AG04450 (cell line): ENCODE measurements at regions not wholly inside any gene's neighbourhood (a gene's known extent, or its start where the extent isn't known, plus 50 kb on each side); places are given as distances from the start of the nearest gene placed in this dataset.

ENCODE experiments used
- CTCF ChIA-PET: fragments of 300-600, 350-600 bp; formaldehyde crosslinking; extraction: SDS; loops from one replicate; lab custom pipeline; 2022; ENCODE audit warnings: antibody characterized with exemption, inconsistent platforms; lab: Charles Lee
- POLR2A ChIA-PET: fragments of 350-600 bp; formaldehyde crosslinking; extraction: SDS; loops from one replicate; lab custom pipeline; 2021; ENCODE audit warnings: antibody characterized with exemption, inconsistent platforms; lab: Yijun Ruan, JAX
- DNase-seq: peaks from one replicate; pipeline ENCODE4 v3.0.0-alpha.2; 2011; ENCODE audit warnings: low read depth, low spot score
- H3K27ac ChIP-seq: one replicate; pipeline ENCODE4 v1.5.1; 2012; ENCODE audit warnings: low read depth, low read length, control low read depth
- H3K27me3 ChIP-seq: one replicate; pipeline ENCODE4 v1.6.0; 2012; ENCODE audit warnings: low read length; ENCODE audit not compliant: control insufficient read depth, insufficient read depth
- H3K4me3 ChIP-seq: 2 replicates; pipeline ENCODE4 v1.5.1; 2011; ENCODE audit warnings: mild to moderate bottlenecking, low read depth, low read length, control low read depth
- H3K9me3 ChIP-seq: 2 replicates; pipeline ENCODE4 v1.5.1; 2012; ENCODE audit warnings: low read length; ENCODE audit not compliant: control insufficient read depth, insufficient read depth
- TF ChIP-seq, protein P1 (sequence below): IDR thresholded peaks from 2 replicates; pipeline ENCODE4 v1.5.1; 2011; ENCODE audit warnings: low read depth, low read length, control low read depth, inconsistent platforms

DNA sequence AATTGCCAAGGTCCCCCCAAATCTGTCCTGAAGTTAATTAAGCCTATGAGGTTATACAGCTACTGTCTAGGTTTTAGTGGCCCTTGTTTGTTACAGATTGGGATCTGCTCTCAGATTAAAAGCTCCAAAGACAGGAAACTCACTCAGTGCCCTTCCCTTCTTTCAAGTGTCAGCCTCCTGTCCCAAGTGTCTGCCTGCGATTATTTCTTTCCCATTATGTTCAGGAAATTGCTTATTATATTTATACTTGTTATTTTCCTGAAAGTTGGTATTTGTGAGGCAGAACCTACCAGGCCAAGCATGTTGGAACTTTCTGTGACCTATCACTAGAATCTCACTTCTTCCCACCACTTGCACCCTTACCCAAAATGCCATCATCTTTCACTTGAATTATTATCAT, 173.2 kb downstream of the AREG start:
- no peak for DNase-seq
- no peak overlapping the region for H3K27ac ChIP-seq
- H3K9me3 ChIP-seq: peaks cover 5% of the 10 kb centered on the region; the same call in 1 of the 2 replicates
- no peak overlapping the region for H3K4me3 ChIP-seq
- ChIA-PET CTCF (no interaction called here), POLR2A (no interaction called here)
- TF ChIP-seq, protein P1, sequence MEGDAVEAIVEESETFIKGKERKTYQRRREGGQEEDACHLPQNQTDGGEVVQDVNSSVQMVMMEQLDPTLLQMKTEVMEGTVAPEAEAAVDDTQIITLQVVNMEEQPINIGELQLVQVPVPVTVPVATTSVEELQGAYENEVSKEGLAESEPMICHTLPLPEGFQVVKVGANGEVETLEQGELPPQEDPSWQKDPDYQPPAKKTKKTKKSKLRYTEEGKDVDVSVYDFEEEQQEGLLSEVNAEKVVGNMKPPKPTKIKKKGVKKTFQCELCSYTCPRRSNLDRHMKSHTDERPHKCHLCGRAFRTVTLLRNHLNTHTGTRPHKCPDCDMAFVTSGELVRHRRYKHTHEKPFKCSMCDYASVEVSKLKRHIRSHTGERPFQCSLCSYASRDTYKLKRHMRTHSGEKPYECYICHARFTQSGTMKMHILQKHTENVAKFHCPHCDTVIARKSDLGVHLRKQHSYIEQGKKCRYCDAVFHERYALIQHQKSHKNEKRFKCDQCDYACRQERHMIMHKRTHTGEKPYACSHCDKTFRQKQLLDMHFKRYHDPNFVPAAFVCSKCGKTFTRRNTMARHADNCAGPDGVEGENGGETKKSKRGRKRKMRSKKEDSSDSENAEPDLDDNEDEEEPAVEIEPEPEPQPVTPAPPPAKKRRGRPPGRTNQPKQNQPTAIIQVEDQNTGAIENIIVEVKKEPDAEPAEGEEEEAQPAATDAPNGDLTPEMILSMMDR: no peak
- no peaks in the 10 kb centered on the region for H3K27me3 ChIP-seq

DNA sequence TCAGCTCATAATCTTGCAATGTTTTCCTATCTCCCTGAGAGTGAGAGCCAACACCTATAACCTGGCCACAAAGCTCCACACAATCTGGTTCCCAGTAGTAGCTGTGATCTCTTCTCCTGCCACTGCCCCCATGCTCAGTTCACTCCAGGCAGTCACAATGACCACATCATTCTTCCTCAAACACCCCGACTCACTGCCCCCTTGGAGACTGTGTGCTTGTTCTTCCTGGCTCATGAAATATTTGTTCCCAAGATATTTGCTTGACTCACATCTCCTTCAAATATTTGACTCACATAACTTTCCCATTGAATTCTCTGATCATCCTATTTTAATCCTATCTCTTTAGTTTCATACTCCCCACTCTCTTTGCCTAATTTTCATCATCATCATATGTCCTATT, 173.7 kb downstream of the AREG start:
- no peak overlapping the region for H3K27ac ChIP-seq
- no peaks in the 10 kb centered on the region for H3K27me3 ChIP-seq
- CTCF ChIA-PET: no interaction called here
- TF ChIP-seq, protein P1: no peak
- no peak overlapping the region for H3K4me3 ChIP-seq
- peaks cover 5% of the 10 kb centered on the region; the same call in 1 of the 2 replicates for H3K9me3 ChIP-seq
- POLR2A ChIA-PET: no interaction called here
- DNase-seq: no peak

DNA sequence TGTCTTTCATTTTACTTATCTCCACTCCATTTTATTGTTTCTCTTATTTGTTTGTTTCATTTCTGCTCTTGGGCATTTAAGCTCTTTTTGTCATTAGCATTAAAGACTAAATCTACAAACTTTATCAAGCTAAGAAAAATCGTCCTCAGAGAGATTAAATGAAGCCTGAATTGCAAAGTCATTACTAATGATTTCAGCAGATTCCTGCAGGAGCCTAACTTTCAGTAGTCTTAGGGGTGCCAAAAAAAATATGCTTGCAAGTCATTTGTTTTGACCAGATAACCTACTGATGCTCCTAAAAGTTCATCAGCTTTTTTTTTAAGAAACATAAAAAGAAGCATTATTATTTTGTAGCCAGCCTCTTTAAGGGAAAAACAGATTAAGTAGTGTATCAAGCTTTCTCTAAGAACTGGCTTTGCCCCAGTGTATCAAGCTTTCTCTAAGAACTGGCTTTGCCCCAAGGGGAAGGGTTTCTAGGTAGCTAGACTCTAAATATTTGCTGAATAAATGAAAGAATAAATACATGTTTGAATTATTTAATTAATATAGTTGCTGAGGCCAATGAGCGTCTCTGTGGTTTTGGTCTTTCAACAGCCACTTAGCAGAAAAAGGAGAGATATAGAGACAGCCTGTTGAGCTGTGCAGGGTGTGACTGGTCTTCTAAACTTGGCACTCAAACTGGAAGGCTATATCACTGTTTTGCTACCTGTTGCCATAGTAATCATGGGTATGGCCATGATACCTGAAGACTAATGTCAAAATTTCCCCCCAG, 174.2 kb downstream of the BTC start:
- Histone ChIP-seq H3K27ac (no peak overlapping the region), H3K27me3 (no peaks in the 10 kb centered on the region), H3K9me3 (peaks cover 5% of the 10 kb centered on the region; the same call in 1 of the 2 replicates), H3K4me3 (no peak overlapping the region)
- ChIA-PET CTCF (no interaction called here), POLR2A (no interaction called here)
- DNase-seq: no peak
- TF ChIP-seq, protein P1: no peak

DNA sequence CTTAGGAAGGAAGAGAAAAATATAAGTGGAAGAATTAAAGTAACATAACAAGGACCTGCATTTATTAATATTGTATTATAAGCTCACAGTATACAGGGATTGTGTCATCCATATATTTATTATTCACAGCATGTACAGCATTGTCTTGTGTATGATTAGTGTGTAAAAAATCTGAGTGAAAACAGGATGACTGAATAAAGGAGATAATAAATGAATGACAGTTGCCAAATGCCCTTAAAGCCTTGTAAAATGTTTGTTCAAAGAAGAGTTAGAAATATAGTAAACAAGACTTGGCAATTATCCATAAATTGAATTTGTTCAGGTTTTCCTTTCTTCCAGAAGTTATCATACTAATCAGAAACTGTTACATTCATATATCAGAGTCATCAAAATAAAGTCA, 172.7 kb downstream of the BTC start:
- DNase-seq: no peak
- CTCF ChIA-PET: interaction anchor here (0.7 to 1.5 kb wide), 3 partner anchors 50 to 302 kb away, joined by 3 to 4 read pairs (median 3); no protein-coding TSS in a partner anchor
- TF ChIP-seq, protein P1: no peak
- H3K27me3 ChIP-seq: no peaks in the 10 kb centered on the region
- H3K9me3 ChIP-seq: peaks cover 3% of the 10 kb centered on the region; the same call in 1 of the 2 replicates
- H3K27ac ChIP-seq: no peak overlapping the region
- no peak overlapping the region for H3K4me3 ChIP-seq
- POLR2A ChIA-PET: no interaction called here

DNA sequence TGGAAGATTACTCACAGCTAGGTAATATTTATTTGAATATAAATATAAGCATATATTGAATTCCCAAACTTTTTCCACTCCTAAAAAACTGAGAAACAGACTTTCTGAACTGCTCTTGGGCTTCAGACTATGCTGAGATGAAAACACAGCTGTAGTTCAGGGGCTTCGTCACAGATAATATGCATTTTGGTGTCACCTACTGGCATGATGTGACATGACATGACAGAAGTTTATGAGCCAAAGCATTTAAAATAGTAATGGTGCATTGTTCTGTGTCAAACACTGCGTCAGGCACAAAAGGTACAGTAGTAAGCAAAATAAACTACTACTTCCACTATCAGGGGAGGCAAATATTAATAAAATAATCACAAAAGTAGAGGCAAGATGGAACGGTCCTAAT, 171.3 kb downstream of the BTC start:
- ChIA-PET POLR2A (interaction anchor here (0.6 kb wide), 1 partner anchor 167 kb away, joined by 3 read pairs; no protein-coding TSS in a partner anchor), CTCF (interaction anchor here (0.6 to 4.0 kb wide), 14 partner anchors 9 to 303 kb away, joined by 3 to 23 read pairs (median 4); no protein-coding TSS in a partner anchor)
- TF ChIP-seq, protein P1: peak; percentile 30; the same call in 1 of the 2 replicates
- Histone ChIP-seq H3K27ac (no peak overlapping the region), H3K9me3 (no peaks in the 10 kb centered on the region), H3K27me3 (no peaks in the 10 kb centered on the region), H3K4me3 (no peak overlapping the region)
- no peak for DNase-seq
